Nucleus accumbens (tissue), 56 donors: ENCODE measurements at regions not wholly inside any gene's neighbourhood (a gene's known extent, or its start where the extent isn't known, plus 50 kb on each side); places are given as distances from the start of the nearest gene placed in this dataset.
A peak's percentile ranks its signal among the peaks of the same experiment; 100 is the strongest.
"Not testable (repeated sequence)": the region's sequence is repeated elsewhere in the genome, so short reads cannot be mapped to it uniquely, and the experiment has no call there.

Experiments used
- DNase-seq, 56 donors: peaks; one replicate each; lab custom pipeline; 2025; lab: John Stamatoyannopoulos, UW

- no peak for DNase-seq
These were observed 261.5 kb upstream of the CCNH start for GRCh38 chr5:87674235-87674634.

- no peak for DNase-seq
These were observed 258.4 kb upstream of the CCNH start for GRCh38 chr5:87671146-87671545.

- no peak for DNase-seq
These were observed 252.4 kb upstream of the CCNH start for GRCh38 chr5:87665166-87665565.

GRCh38 chr5:87661784-87662566 is 249.2 kb upstream of the CCNH start:
- no peak for DNase-seq

GRCh38 chr5:87653242-87653641 is 240.5 kb upstream of the CCNH start:
- no peak for DNase-seq

GRCh38 chr5:87650284-87650683 is 237.6 kb upstream of the CCNH start:
- no peak for DNase-seq

- DNase-seq = no peak
These were observed 236.7 kb upstream of the CCNH start for GRCh38 chr5:87649455-87649854.

- DNase-seq = no peak
These were observed 232.5 kb upstream of the CCNH start for GRCh38 chr5:87645224-87645623.

GRCh38 chr5:87640902-87641301 is 228.2 kb upstream of the CCNH start:
- no peak for DNase-seq

GRCh38 chr5:87627363-87627762 is 214.6 kb upstream of the CCNH start:
- DNase-seq = no peak

GRCh38 chr5:87608385-87608784 is 195.7 kb upstream of the CCNH start:
- DNase-seq = no peak

GRCh38 chr5:87605663-87606062 is 192.9 kb upstream of the CCNH start:
- no peak for DNase-seq

- DNase-seq = no peak
These were observed 187.0 kb upstream of the CCNH start for GRCh38 chr5:87599778-87600177.

- DNase-seq = no peak
These were observed 185.7 kb upstream of the CCNH start for GRCh38 chr5:87598460-87598859.

GRCh38 chr5:87594566-87594965 is 181.8 kb upstream of the CCNH start:
- no peak for DNase-seq

GRCh38 chr5:87589587-87589986 is 176.9 kb upstream of the CCNH start:
- no peak for DNase-seq

GRCh38 chr5:87588316-87588715 is 175.6 kb upstream of the CCNH start:
- peak in 16 of 56 donors; percentile 0 to 42 (median 6) for DNase-seq

- not testable (repeated sequence) for DNase-seq
These were observed 171.0 kb upstream of the CCNH start for GRCh38 chr5:87583704-87584103.

- DNase-seq = no peak
These were observed 169.4 kb upstream of the CCNH start for GRCh38 chr5:87582149-87582548.

- DNase-seq = no peak
These were observed 168.9 kb upstream of the CCNH start for GRCh38 chr5:87581661-87582060.

- DNase-seq = no peak
These were observed 166.9 kb upstream of the CCNH start for GRCh38 chr5:87579678-87580077.

GRCh38 chr5:87576867-87577266 is 164.1 kb upstream of the CCNH start:
- DNase-seq = no peak

- not testable (repeated sequence) for DNase-seq
These were observed 163.6 kb upstream of the CCNH start for GRCh38 chr5:87576306-87576705.
